WTC11 (cell line): ENCODE measurements at regions not wholly inside any gene's neighbourhood (a gene's known extent, or its start where the extent isn't known, plus 50 kb on each side); places are given as distances from the start of the nearest gene placed in this dataset.

Experiments
- FOXP1 ChIP-seq: sonication (generic); formaldehyde crosslinking; IDR thresholded peaks from 2 replicates; pipeline ENCODE4 v1.8.0; 2022; ENCODE audit warnings: missing genetic modification reagents, mild to moderate bottlenecking, moderate library complexity, borderline replicate concordance
- TF ChIP-seq, protein P1 (sequence below): fragments of 200-600 bp; IDR thresholded peaks from 2 replicates; pipeline ENCODE4 v1.8.0; 2022; ENCODE audit warnings: antibody characterized with exemption
- TF ChIP-seq, protein P2 (sequence below): sonication (generic); formaldehyde crosslinking; IDR thresholded peaks from 2 replicates; pipeline ENCODE4 v1.8.0; 2022; ENCODE audit warnings: mild to moderate bottlenecking, missing genetic modification reagents

DNA sequence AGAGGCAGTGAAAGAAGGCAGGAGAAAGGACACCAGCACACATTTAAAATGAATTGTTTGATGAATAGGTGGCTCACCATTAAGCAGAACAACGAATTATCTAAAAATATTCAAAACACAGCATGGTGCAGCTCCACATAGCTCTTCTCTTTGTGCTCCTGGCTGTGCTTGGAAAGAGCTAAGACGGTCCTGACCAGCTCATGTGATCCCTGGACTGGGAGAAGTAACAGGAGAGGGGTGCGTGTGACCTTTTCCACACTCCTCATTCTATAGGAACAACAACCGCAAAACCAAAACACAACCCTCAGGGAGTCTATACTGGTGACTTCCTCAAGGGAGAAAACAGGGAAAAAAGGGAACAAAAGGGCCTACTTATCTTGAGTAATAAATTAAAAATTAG is 140.5 kb downstream of the DIRAS2 start:
- TF ChIP-seq, protein P1, sequence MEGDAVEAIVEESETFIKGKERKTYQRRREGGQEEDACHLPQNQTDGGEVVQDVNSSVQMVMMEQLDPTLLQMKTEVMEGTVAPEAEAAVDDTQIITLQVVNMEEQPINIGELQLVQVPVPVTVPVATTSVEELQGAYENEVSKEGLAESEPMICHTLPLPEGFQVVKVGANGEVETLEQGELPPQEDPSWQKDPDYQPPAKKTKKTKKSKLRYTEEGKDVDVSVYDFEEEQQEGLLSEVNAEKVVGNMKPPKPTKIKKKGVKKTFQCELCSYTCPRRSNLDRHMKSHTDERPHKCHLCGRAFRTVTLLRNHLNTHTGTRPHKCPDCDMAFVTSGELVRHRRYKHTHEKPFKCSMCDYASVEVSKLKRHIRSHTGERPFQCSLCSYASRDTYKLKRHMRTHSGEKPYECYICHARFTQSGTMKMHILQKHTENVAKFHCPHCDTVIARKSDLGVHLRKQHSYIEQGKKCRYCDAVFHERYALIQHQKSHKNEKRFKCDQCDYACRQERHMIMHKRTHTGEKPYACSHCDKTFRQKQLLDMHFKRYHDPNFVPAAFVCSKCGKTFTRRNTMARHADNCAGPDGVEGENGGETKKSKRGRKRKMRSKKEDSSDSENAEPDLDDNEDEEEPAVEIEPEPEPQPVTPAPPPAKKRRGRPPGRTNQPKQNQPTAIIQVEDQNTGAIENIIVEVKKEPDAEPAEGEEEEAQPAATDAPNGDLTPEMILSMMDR, result no peak
- no peak for TF ChIP-seq FOXP1 (CRISPR knock-in tag)
- TF ChIP-seq, protein P2, sequence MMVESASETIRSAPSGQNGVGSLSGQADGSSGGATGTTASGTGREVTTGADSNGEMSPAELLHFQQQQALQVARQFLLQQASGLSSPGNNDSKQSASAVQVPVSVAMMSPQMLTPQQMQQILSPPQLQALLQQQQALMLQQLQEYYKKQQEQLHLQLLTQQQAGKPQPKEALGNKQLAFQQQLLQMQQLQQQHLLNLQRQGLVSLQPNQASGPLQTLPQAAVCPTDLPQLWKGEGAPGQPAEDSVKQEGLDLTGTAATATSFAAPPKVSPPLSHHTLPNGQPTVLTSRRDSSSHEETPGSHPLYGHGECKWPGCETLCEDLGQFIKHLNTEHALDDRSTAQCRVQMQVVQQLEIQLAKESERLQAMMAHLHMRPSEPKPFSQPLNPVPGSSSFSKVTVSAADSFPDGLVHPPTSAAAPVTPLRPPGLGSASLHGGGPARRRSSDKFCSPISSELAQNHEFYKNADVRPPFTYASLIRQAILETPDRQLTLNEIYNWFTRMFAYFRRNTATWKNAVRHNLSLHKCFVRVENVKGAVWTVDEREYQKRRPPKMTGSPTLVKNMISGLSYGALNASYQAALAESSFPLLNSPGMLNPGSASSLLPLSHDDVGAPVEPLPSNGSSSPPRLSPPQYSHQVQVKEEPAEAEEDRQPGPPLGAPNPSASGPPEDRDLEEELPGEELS (CRISPR knock-in tag), result no peak
